Fibroblast of upper back skin (primary cell): ENCODE measurements at regions not wholly inside any gene's neighbourhood (a gene's known extent, or its start where the extent isn't known, plus 50 kb on each side); places are given as distances from the start of the nearest gene placed in this dataset.

Experiments
- DNase-seq: peaks from one replicate; pipeline ENCODE4 v3.0.0-alpha.2; 2013

- DNase-seq, result no peak
These were observed 1266.1 kb downstream of the LRFN5 start for GRCh38 chr14:42872786-42873185.

GRCh38 chr14:42869681-42870080 is 1263.0 kb downstream of the LRFN5 start:
- DNase-seq, result peak; percentile 48

- DNase-seq, result no peak
These were observed 1255.4 kb downstream of the LRFN5 start for GRCh38 chr14:42862114-42862513.

DNA sequence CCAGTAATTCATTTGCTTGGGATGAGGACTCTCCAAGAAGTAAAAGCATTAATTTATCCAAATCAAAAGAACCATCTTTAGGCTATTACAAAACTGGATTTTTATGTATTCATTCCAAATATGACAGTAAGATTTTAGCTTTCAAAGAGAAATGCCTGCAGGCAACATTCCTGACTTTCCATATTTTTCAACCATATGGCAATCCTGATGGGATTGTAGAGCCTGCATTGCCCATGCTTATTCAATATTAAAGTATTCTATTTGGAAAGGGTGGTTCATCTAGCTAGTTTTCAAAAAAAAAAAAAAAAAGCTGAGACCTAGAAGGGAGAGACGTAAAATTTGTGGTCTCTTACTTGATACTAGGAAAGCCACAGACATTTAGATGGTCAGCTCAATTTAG is 1253.7 kb downstream of the LRFN5 start:
- DNase-seq, result no peak

- DNase-seq, result no peak
These were observed 1249.4 kb downstream of the LRFN5 start for GRCh38 chr14:42856106-42856505.

GRCh38 chr14:42855085-42855484 is 1248.4 kb downstream of the LRFN5 start:
- DNase-seq, result peak; percentile 9

DNA sequence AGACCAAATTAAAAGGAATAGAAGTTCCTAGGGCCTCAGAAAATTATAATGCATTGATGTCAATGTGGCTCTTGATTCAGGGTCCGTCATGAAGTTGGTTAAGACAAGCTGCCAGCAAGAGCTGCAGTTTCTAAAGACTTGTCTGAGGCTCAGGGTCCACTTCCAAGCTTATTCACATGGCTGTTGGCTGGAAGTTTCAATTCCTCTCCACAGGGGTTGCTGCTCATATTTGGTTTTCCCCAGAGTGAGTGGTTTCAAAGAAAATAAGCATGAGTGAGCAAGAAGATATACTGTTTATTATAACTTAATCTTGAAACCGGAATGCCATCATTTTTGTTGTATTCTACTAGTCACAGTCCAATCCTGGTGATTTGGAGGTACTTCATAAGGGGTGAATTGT is 1247.4 kb downstream of the LRFN5 start:
- peak; percentile 18 for DNase-seq

GRCh38 chr14:42848652-42849051 is 1242.0 kb downstream of the LRFN5 start:
- no peak for DNase-seq

DNA sequence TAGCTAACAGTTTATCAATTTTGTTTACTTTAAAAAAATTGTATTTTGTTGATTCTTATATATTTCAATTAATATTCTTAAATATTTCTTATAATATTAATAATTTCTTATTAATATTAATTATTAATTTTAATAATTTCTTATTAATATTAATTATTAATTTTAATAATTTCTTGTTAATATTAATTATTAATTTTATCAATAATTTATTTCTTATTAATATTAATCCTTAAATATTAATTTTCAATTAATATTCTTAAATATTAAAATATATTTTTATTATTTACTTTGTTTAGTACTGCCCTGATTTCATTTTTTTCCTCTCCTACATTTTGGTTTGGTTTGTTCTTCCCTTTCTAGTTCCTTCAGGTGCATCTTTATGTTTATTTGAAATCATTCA is 1208.1 kb downstream of the LRFN5 start:
- no peak for DNase-seq

- peak; percentile 84 for DNase-seq
These were observed 1200.2 kb downstream of the LRFN5 start for GRCh38 chr14:42806909-42807315.

GRCh38 chr14:42804141-42804540 is 1197.5 kb downstream of the LRFN5 start:
- DNase-seq, result no peak

DNA sequence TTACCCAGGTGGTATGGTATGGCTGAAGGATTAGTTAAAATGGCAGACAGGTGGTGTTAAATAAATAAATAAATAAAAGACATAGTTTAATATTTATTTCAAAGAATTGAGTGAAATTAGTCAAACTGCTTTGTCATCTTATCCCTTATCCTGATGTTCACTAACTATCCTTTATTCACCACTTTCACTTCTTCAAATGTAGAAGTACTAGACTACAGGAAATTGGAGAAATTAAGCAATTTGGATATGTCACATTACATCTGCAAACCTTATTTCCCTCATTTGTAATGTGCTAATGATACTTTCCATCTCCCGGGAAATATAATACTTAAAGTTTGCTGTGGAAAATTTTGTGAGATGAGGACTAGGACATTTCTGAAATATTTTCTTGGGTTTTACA is 1195.7 kb downstream of the LRFN5 start:
- no peak for DNase-seq

DNA sequence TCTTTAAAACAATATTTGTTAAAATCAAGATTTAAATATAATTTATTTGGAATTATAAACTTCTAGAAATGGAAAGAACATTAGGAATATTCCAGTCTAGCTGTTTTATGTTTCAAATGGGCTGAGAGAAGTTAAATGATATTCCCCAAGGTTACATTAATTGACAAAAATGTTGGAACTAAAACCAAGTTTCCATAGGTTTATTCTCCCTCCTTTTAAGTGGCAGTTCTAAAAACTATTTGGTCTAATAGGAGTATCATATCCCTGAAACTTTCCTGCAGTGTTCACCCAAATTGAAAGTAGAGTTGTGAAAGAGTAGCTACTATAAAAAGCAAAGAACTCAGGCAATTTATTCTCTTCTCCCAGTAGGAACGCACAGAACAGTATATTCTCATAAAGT is 1185.5 kb downstream of the LRFN5 start:
- no peak for DNase-seq

GRCh38 chr14:42782754-42783153 is 1176.1 kb downstream of the LRFN5 start:
- DNase-seq, result no peak

DNA sequence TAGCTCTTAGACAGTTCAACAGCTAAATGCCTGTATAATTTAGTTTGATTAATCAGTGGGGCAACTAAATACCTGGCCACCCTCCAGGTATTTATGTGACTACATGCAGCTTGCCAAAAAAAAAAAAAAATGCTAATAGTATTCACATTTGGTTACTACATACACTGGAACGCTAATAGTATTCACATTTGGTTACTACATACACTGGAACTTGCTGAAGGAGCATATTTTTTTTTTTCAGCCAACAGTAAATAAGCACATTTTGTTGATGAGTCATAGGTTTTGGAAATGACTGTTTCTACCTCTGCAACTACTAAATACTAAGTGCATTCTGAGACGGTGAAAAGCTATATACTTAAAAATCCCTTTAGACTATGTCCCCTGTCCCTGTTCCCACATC is 1172.3 kb downstream of the LRFN5 start:
- DNase-seq, result peak; percentile 6

DNA sequence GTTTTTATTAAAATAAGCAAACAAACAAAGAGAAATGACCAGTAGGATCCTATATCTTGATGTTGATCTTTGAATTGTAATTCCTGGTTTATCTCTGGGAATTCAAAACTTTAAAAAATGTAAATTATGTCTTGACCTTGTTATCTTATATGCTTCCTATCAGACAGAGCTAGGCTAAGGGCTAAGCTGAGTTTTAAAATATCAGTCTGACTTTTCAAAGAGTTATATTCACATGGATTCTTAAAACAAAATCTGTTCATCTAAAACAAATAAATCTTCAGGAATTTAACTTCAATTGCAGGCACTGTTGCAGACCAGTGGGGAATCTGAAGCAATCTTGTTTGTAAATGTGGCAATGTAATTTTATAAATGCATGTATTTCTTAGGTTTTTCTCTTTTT is 1144.1 kb downstream of the LRFN5 start:
- no peak for DNase-seq

- no peak for DNase-seq
These were observed 1135.4 kb downstream of the LRFN5 start for GRCh38 chr14:42742084-42742483.

DNA sequence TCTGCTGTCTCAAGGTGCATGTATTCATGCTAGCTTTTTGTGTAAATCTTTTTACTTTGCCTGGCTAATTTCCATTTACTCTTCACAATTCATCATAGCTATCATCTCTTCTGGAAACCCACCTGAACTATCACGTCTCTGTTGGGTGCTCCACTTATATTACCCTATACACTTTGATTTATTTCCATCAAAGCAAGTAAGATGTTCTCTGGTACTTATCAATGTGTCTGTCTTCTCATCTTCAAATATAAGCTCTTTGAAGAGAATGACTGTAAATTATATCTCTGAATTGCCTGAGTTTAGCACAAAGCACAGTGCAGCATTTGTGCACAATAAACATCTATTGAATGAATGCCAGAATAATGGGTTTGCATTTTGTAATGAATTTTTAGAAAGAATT is 1129.7 kb downstream of the LRFN5 start:
- DNase-seq, result no peak

- no peak for DNase-seq
These were observed 1127.4 kb downstream of the LRFN5 start for GRCh38 chr14:42734041-42734440.

DNA sequence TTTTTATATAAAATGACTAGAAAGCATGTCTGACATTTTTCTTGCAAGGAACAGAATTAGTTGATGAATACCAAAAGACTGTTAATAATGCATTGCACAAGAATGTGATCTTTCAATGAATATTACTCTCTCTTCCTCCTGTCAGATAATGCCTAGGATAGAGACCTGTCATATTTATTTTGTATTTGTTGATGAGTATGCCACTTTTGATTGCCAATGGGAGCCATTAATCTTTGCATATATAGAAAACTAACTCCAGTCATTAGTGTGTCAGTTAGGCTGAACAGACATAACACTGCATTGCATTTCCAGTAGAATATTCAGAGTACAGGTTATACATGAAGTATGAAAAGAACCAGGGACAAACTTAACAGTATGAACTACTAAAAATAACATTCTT is 1125.3 kb downstream of the LRFN5 start:
- no peak for DNase-seq

DNA sequence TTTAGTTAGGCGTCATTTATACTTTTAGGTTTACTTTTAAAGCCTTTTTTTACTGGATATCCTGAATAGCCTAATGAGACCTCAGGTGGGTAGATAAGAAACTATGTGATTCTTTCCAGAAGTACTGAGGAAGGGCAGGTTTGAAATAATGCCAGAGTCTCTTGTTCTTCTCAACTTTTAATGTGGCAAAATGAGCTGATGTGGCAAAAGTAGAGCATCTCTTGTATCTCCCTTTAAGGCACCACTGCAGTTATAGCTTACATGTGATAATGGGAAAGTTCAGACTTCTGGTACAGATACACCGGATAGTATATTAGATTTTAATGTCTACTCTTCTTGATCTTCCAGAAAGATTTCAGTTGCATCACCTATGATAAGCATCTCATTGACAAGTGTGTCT is 1124.8 kb downstream of the LRFN5 start:
- no peak for DNase-seq

DNA sequence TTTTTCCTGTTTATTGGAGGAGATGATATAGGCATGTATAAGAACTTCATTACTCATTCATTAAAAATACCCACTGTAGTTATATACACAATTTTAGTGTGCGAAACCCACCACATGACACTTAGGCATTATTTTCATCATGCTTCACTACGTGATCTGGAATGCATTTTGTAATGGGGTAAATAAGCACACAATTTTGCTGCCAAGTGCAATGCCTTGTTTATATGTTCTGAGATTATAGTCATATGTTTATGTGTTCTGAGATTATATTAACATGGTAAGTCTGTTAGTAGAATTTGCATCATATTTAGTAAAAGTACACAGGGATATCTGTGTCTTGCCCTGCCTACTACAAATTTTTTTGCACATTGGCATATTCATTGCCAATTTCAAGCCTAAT is 1123.0 kb downstream of the LRFN5 start:
- no peak for DNase-seq

DNA sequence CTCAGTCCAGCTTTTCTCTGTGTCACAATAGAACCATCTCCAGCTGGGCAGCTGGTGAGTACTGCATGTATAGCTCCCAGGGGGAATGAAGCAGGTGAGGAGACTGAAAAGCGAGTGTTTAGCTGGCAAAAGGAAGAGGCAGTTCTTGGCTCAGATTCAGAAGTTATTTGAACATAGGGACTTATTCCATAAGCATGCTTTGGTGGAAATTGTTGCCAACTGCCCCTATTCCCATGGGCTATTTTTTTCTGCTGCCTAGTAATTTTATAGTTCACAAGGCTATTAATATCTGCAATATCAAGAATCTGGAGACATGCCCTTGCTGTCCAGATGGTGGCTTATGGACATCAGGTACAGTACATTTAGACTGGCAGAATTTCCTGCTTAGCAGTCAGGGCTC is 1112.7 kb downstream of the LRFN5 start:
- DNase-seq, result no peak

- DNase-seq, result peak; percentile 28
These were observed 1108.6 kb downstream of the LRFN5 start for GRCh38 chr14:42715316-42715715.

- DNase-seq, result peak; percentile 10
These were observed 1103.4 kb downstream of the LRFN5 start for GRCh38 chr14:42710071-42710470.

DNA sequence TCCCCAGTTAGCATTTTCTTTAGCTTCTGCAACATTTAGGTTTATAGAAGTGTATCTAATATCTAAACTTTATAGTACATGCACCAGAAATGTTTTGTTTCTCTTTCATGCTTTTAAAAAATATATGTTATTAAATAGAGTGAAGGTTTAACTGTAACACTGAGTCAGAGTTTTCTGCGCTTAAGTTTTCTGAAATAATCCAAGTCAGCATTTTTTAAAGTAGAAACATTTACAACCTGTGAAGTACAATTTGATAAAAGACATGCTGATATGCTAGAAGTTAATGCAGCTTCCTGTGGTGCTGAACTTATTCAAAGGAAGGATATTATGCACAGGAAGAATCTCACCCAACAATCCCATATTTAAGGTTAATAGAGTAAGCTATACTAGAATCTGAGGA is 1096.8 kb downstream of the LRFN5 start:
- DNase-seq, result no peak
